HG03039 (cell line): ENCODE measurements at regions not wholly inside any gene's neighbourhood (a gene's known extent, or its start where the extent isn't known, plus 50 kb on each side); places are given as distances from the start of the nearest gene placed in this dataset.
"Not testable (repeated sequence)": the region's sequence is repeated elsewhere in the genome, so short reads cannot be mapped to it uniquely, and the experiment has no call there.

Source experiments
- ATAC-seq: cut with Tn5 transposase; IDR thresholded peaks from one replicate; pipeline ENCODE4 v1.9.1; 2021; ENCODE audit warnings: mild to moderate bottlenecking, moderate library complexity; ENCODE audit not compliant: unreplicated experiment

- no peak for ATAC-seq
These were observed 73.8 kb upstream of the MORC3 start for GRCh38 chr21:36246080-36246631.

- no peak for ATAC-seq
These were observed 72.5 kb upstream of the MORC3 start for GRCh38 chr21:36247316-36248010.

- ATAC-seq, result no peak
These were observed 70.2 kb upstream of the MORC3 start for GRCh38 chr21:36249576-36250422.

- no peak for ATAC-seq
These were observed 69.4 kb upstream of the MORC3 start for GRCh38 chr21:36250423-36251075.

- ATAC-seq, result no peak
These were observed 65.7 kb upstream of the MORC3 start for GRCh38 chr21:36254106-36254941.

GRCh38 chr21:36255663-36256062 is 64.3 kb upstream of the MORC3 start:
- peak; percentile 52 for ATAC-seq

- no peak for ATAC-seq
These were observed 62.3 kb upstream of the MORC3 start for GRCh38 chr21:36257657-36258056.

GRCh38 chr21:36260030-36260787 is 59.8 kb upstream of the MORC3 start:
- ATAC-seq, result no peak

- ATAC-seq, result no peak
These were observed 59.2 kb upstream of the MORC3 start for GRCh38 chr21:36260802-36261201.

GRCh38 chr21:36261459-36261858 is 58.5 kb upstream of the MORC3 start:
- ATAC-seq, result no peak

GRCh38 chr21:36263797-36264196 is 56.2 kb upstream of the MORC3 start:
- ATAC-seq, result no peak

GRCh38 chr21:36265431-36265830 is 54.6 kb upstream of the MORC3 start:
- no peak for ATAC-seq

GRCh38 chr21:36267828-36268227 is 52.2 kb upstream of the MORC3 start:
- ATAC-seq, result not testable (repeated sequence)

- ATAC-seq, result not testable (repeated sequence)
These were observed 51.7 kb upstream of the MORC3 start for GRCh38 chr21:36268264-36268663.
